K562 (cell line): ENCODE measurements at regions not wholly inside any gene's neighbourhood (a gene's known extent, or its start where the extent isn't known, plus 50 kb on each side); places are given as distances from the start of the nearest gene placed in this dataset.

Experiments used
- ATAC-seq: fragments of 200-7000 bp; cut with Tn5 transposase; 3 replicates; pipeline ENCODE4 v1.9.1; 2020; ENCODE audit warnings: moderate library complexity
- BruUV-seq: library from RNA; stranded (reverse); fragments of 400-500 nt; replicated peaks from 2 replicates; lab custom pipeline; 2021; lab: Mats Ljungman, UMichigan
- CTCF ChIA-PET: fragments of 300-600 bp; formaldehyde crosslinking; extraction: SDS; loops from one replicate; lab custom pipeline; 2021; ENCODE audit warnings: low intra/inter-chr PET ratio; lab: Yijun Ruan, JAX
- POLR2A ChIA-PET: fragments of 300-600, 350-650 bp; sonication (Branson Sonifier 250); formaldehyde crosslinking; extraction: SDS; loops from one replicate; lab custom pipeline; 2021; ENCODE audit warnings: antibody characterized with exemption, inconsistent platforms; lab: Yijun Ruan, JAX
- DNase-seq, 4 experiments: peaks; one replicate each; pipeline versions ENCODE4 v3.0.0 to v3.0.0-alpha.2; 2011 to 2018; ENCODE audit warnings: low spot score in 3 of 4, mixed read lengths in 3 of 4; ENCODE audit errors: extremely low read depth in 1 of 4
- FAIRE-seq: peaks from 2 replicates; lab custom pipeline; 2011; peaks lifted over from hg19 to GRCh38; lab: Jason Lieb, UNC
- H2AFZ ChIP-seq: 2 replicates; pipeline ENCODE4 v1.6.0; 2011; ENCODE audit warnings: low read depth, low read length, control low read depth, inconsistent platforms
- H3K27ac ChIP-seq: fragments of 200-600 bp; 3 replicates; pipeline ENCODE4 v1.8.0; 2011; ENCODE audit warnings: low read depth, mild to moderate bottlenecking, control low read depth, inconsistent platforms, low read length, moderate library complexity, mixed read lengths; ENCODE audit errors: extremely low read depth
- H3K27me3 ChIP-seq, 2 experiments: fragments of 300-600 bp in 1 of 2; 2 replicates in 1 of 2; 3 replicates in 1 of 2; pipeline versions ENCODE4 v1.6.0 to v1.8.0; 2011; ENCODE audit warnings: inconsistent platforms in 2 of 2, low read length in 2 of 2, mild to moderate bottlenecking in 1 of 2, mixed read lengths in 1 of 2, moderate library complexity in 1 of 2; ENCODE audit not compliant: control insufficient read depth in 2 of 2, insufficient read depth in 2 of 2
- H3K36me3 ChIP-seq: fragments of 300-600 bp; 3 replicates; pipeline ENCODE4 v1.8.0; 2011; ENCODE audit warnings: mild to moderate bottlenecking, low read length, inconsistent platforms; ENCODE audit not compliant: control insufficient read depth, insufficient read depth
- H3K4me1 ChIP-seq, 2 experiments: fragments of 200-600 bp in 1 of 2; replicated peaks in 1 of 2; 2 replicates in 1 of 2; 3 replicates in 1 of 2; pipeline versions ENCODE4 v1.5.1 to v1.8.0; 2011; ENCODE audit warnings: inconsistent platforms in 2 of 2, low read length in 2 of 2, mild to moderate bottlenecking in 1 of 2, mixed read lengths in 1 of 2, moderate library complexity in 1 of 2; ENCODE audit not compliant: control insufficient read depth in 2 of 2, insufficient read depth in 2 of 2
- H3K4me2 ChIP-seq: 2 replicates; pipeline ENCODE4 v1.6.1; 2011; ENCODE audit warnings: low read length, control low read depth, inconsistent platforms, mixed read lengths; ENCODE audit not compliant: insufficient read depth
- H3K4me3 ChIP-seq: fragments of 200-600 bp; sonication (generic), shearing (Covaris generic); 2 replicates; pipeline ENCODE4 v1.5.1; 2016; ENCODE audit warnings: control low read depth, inconsistent platforms
- H3K79me2 ChIP-seq: fragments of 200-600 bp; 3 replicates; pipeline ENCODE4 v1.8.0; 2011; ENCODE audit warnings: low read length, inconsistent platforms; ENCODE audit not compliant: control insufficient read depth, insufficient read depth
- H3K9ac ChIP-seq, 2 experiments: 2 replicates each; pipeline versions ENCODE4 v1.6.0 to v1.6.1; 2011; ENCODE audit warnings: low read depth in 2 of 2, low read length in 2 of 2, control low read depth in 1 of 2, inconsistent platforms in 1 of 2, mild to moderate bottlenecking in 1 of 2, mixed read lengths in 1 of 2; ENCODE audit not compliant: insufficient read depth in 1 of 2
- H3K9me1 ChIP-seq: one replicate; pipeline ENCODE4 v1.6.0; 2011; ENCODE audit warnings: inconsistent platforms, mild to moderate bottlenecking, low read length, moderate library complexity; ENCODE audit not compliant: control insufficient read depth, insufficient read depth
- H3K9me3 ChIP-seq: replicated peaks from 2 replicates; pipeline ENCODE4 v1.5.1; 2011; ENCODE audit warnings: low read depth, low read length, inconsistent platforms; ENCODE audit not compliant: control insufficient read depth, insufficient read depth
- H4K20me1 ChIP-seq: replicated peaks from 2 replicates; pipeline ENCODE4 v1.6.1; 2011; ENCODE audit warnings: low read length, inconsistent platforms, mixed read lengths; ENCODE audit not compliant: control insufficient read depth, insufficient read depth
- ARHGAP35 ChIP-seq: fragments of 450-650 bp; IDR thresholded peaks from 2 replicates; pipeline ENCODE4 v1.6.1; 2018; ENCODE audit not compliant: partially characterized antibody
- MIER1 ChIP-seq: fragments of 450-650 bp; IDR thresholded peaks from 2 replicates; pipeline ENCODE4 v1.6.1; 2016; ENCODE audit warnings: antibody characterized with exemption, mild to moderate bottlenecking, low read depth
- POLR2AphosphoS5 ChIP-seq: IDR thresholded peaks from 2 replicates; pipeline ENCODE4 v1.6.1; 2011; ENCODE audit warnings: mild to moderate bottlenecking, low read depth, low read length, moderate library complexity; ENCODE audit not compliant: control insufficient read depth, insufficient read depth
- SAFB ChIP-seq: fragments of 200-400 bp; formaldehyde crosslinking; IDR thresholded peaks from 2 replicates; pipeline ENCODE4 v1.6.1; 2017; ENCODE audit warnings: low read depth, low read length, borderline replicate concordance
- SFPQ ChIP-seq: fragments of 200-400 bp; formaldehyde crosslinking; IDR thresholded peaks from 2 replicates; pipeline ENCODE4 v1.6.1; 2017; ENCODE audit warnings: mild to moderate bottlenecking, low read depth, low read length, moderate library complexity
- ZFX ChIP-seq: sonication (generic); formaldehyde crosslinking; IDR thresholded peaks from 2 replicates; pipeline ENCODE4 v1.8.0; 2022; ENCODE audit warnings: mild to moderate bottlenecking, missing genetic modification reagents, moderate library complexity
- ZNF175 ChIP-seq: fragments of 200-800 bp; sonication (Bioruptor generic); IDR thresholded peaks from 2 replicates; pipeline ENCODE4 v1.6.1; 2016; ENCODE audit warnings: low read depth, mild to moderate bottlenecking, missing genetic modification characterization, missing compliant biosample characterization
- in situ Hi-C: fragments of 300-500 bp; cut with MboI; formaldehyde crosslinking; loops from 4 replicates; pipeline ENCODE4 v1.15.0; 2018; ENCODE audit warnings: inconsistent platforms, mixed read lengths
- intact Hi-C: fragments of 100-400 bp; cut with micrococcal nuclease; formaldehyde crosslinking; loops from 2 replicates; pipeline ENCODE4 v1.14.2; 2022
- TF ChIP-seq, protein P1 (sequence below): fragments of 200-800 bp; sonication (Bioruptor generic); IDR thresholded peaks from 2 replicates; pipeline ENCODE4 v1.6.1; 2017; ENCODE audit warnings: missing genetic modification characterization, missing compliant biosample characterization
- TF ChIP-seq, protein P2 (sequence below), 2 experiments: fragments of 200-800 bp in 1 of 2; sonication (Bioruptor generic) in 1 of 2; sonication (generic) in 1 of 2; formaldehyde crosslinking in 1 of 2; IDR thresholded peaks in 1 of 2; conservative IDR thresholded peaks in 1 of 2; 2 replicates each; pipeline versions ENCODE4 v1.5.0 to v1.6.1; 2016 to 2020; ENCODE audit warnings: missing compliant biosample characterization in 1 of 2, missing genetic modification characterization in 1 of 2, missing genetic modification reagents in 1 of 2

DNA sequence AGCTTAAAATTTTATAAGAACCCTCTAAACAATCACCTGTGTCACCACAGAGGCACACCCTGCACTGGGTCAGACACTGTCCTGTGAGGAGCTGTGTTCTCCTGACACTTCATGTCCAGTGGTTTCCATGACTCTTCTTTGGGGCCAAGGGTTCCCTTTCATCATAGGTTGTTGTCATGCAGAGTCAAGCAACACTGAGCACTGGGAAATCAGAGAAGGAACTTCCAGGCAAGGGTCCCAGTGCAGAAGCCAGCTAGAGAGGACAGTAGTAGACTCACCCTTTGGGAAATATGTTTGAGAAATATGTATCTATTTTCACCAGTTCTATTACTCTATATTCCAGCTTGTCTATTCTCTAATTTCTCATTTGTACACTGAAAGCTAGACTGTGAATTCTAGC is 56.4 kb upstream of the PRSS58 start:
- Histone ChIP-seq H2AFZ (no peak overlapping the region), H3K27ac (no peak overlapping the region), H3K9me3 (no peaks in the 10 kb centered on the region), H3K4me1 (no peaks in the 10 kb centered on the region), H3K9me1 (no peaks in the 10 kb centered on the region), H3K4me2 (no peak overlapping the region), H3K79me2 (no peaks in the 10 kb centered on the region), H3K27me3 (no peaks in the 10 kb centered on the region; a peak in 1 of 5 replicates), H4K20me1 (no peaks in the 10 kb centered on the region), H3K4me3 (no peak overlapping the region), H3K9ac (no peak overlapping the region), H3K36me3 (no peaks in the 10 kb centered on the region)
- DNase-seq (no peak), ATAC-seq (no peak; the same call in 1 of the 3 replicates), FAIRE-seq (no peak)
- TF ChIP-seq, protein P1, sequence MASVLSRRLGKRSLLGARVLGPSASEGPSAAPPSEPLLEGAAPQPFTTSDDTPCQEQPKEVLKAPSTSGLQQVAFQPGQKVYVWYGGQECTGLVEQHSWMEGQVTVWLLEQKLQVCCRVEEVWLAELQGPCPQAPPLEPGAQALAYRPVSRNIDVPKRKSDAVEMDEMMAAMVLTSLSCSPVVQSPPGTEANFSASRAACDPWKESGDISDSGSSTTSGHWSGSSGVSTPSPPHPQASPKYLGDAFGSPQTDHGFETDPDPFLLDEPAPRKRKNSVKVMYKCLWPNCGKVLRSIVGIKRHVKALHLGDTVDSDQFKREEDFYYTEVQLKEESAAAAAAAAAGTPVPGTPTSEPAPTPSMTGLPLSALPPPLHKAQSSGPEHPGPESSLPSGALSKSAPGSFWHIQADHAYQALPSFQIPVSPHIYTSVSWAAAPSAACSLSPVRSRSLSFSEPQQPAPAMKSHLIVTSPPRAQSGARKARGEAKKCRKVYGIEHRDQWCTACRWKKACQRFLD = no peak
- TF ChIP-seq ZFX (CRISPR knock-in tag) (no peak), SFPQ (no peak), ARHGAP35 (no peak), SAFB (no peak), MIER1 (no peak), POLR2AphosphoS5 (no peak), ZNF175 (CRISPR knock-in tag) (no peak)
- TF ChIP-seq, protein P2, sequence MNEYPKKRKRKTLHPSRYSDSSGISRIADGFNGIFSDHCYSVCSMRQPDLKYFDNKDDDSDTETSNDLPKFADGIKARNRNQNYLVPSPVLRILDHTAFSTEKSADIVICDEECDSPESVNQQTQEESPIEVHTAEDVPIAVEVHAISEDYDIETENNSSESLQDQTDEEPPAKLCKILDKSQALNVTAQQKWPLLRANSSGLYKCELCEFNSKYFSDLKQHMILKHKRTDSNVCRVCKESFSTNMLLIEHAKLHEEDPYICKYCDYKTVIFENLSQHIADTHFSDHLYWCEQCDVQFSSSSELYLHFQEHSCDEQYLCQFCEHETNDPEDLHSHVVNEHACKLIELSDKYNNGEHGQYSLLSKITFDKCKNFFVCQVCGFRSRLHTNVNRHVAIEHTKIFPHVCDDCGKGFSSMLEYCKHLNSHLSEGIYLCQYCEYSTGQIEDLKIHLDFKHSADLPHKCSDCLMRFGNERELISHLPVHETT (CRISPR knock-in tag; conservative IDR thresholded peaks at IDR 0.05 in 1 of 2, IDR thresholded peaks at IDR 0.05 in 1 of 2) = no peak
- POLR2A ChIA-PET = interaction anchor here (0.6 kb wide), 1 partner anchor 772 kb away, joined by 3 read pairs; no protein-coding TSS in a partner anchor
- in situ Hi-C loops = no loop called here
- no TSS peak for BruUV-seq
- CTCF ChIA-PET = no interaction called here
- intact Hi-C loops = no loop called here
